ENCODE measurements at regions not wholly inside any gene's neighbourhood (a gene's known extent, or its start where the extent isn't known, plus 50 kb on each side); places are given as distances from the start of the nearest gene placed in this dataset.

DNA sequence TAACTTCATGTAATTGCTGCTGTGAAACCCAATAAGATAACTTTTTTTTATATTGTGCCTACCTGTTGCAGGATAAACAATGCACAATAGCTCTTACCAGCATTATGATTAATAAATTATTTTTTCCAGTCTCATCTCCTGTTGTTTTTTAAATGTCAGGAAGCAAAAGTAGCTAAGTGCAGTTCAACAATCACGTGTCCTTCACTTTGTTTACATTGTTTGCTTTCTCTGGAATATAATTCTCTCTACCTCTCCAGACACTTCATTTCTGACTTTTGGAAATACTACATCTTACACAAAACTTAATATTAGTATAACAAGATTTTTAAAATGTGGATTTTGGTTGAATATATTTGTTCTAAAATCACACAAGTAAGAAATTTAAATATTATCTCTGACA, 1359.4 kb downstream of the SLITRK1 start:
- intact Hi-C loops (cut with micrococcal nuclease) = no loop called here
- H3K27me3 ChIP-seq (replicated peaks in 1 of 4; ENCODE audit: control extremely low read depth in 1 of 4, control insufficient read depth in 3 of 4, insufficient read depth in 4 of 4, low read length in 3 of 4) = no peaks in the 10 kb centered on the region
- ATAC-seq (ENCODE audit: low read depth) = no peak
- H3K27ac ChIP-seq (ENCODE audit: low read length in 2 of 2) = no peak overlapping the region
- H3K36me3 ChIP-seq (replicated peaks in 1 of 2; ENCODE audit: control extremely low read depth in 1 of 2, control insufficient read depth in 1 of 2, extremely low read depth in 1 of 2, insufficient read depth in 2 of 2, low read length in 1 of 2) = no peaks in the 10 kb centered on the region
- Mint-ChIP-seq H3K4me1 (no peaks in the 10 kb centered on the region), H3K9me3 (ENCODE audit: insufficient read depth) (no peaks in the 10 kb centered on the region), H3K27ac (no peak overlapping the region), H3K27me3 (no peaks in the 10 kb centered on the region), H3K4me3 (no peak overlapping the region)
- no peak overlapping the region for H3K4me2 ChIP-seq (replicated peaks; ENCODE audit: low read depth, low read length, poor library complexity, severe bottlenecking)
- no peak for TF ChIP-seq CTCF (IDR thresholded peaks at IDR 0.05)
- TF ChIP-seq EZH2 (IDR thresholded peaks at IDR 0.05; ENCODE audit: borderline replicate concordance, insufficient read depth, low read depth, low read length, poor library complexity, severe bottlenecking) = no peak
- no peaks in the 10 kb centered on the region for H3K4me1 ChIP-seq (ENCODE audit: control insufficient read depth in 2 of 2, insufficient read depth in 2 of 2, low read length in 2 of 2)
- ChIA-PET POLR2A (no interaction called here), CTCF (no interaction called here)
- no CpG with 5 or more reads among the region's 1 CpG for WGBS (ENCODE audit: insufficient coverage)
- H3K4me3 ChIP-seq (ENCODE audit: control extremely low read depth in 1 of 5, extremely low read depth in 1 of 5, insufficient read depth in 1 of 5, low read depth in 2 of 5, low read length in 4 of 5) = no peak overlapping the region
- H2AFZ ChIP-seq (ENCODE audit: insufficient read depth, low read depth, low read length, poor library complexity, severe bottlenecking) = no peak overlapping the region
- no peaks in the 10 kb centered on the region for H3K79me2 ChIP-seq (ENCODE audit: control insufficient read depth, insufficient read depth, low read length)
- H4K20me1 ChIP-seq (ENCODE audit: control insufficient read depth, insufficient read depth, low read length, poor library complexity, severe bottlenecking) = no peaks in the 10 kb centered on the region
- H3K9me3 ChIP-seq (ENCODE audit: control extremely low read depth in 1 of 3, control insufficient read depth in 2 of 3, insufficient read depth in 1 of 3, low read length in 2 of 3) = no peaks in the 10 kb centered on the region
- DNase-seq = no peak
- no peak overlapping the region for H3K9ac ChIP-seq (ENCODE audit: low read length)

GRCh38 chr13:82506805-82507414, 1375.4 kb downstream of the SLITRK1 start:
- ATAC-seq (ENCODE audit: low read depth) (no peak), DNase-seq (no peak)
- H3K9me3 ChIP-seq (ENCODE audit: control extremely low read depth in 1 of 3, control insufficient read depth in 2 of 3, insufficient read depth in 1 of 3, low read length in 2 of 3) = peaks cover 2 to 3% (median 2%) of the 10 kb centered on the region in 3 donors
- no peaks in the 10 kb centered on the region for H3K27me3 ChIP-seq (replicated peaks in 1 of 4; ENCODE audit: control extremely low read depth in 1 of 4, control insufficient read depth in 3 of 4, insufficient read depth in 4 of 4, low read length in 3 of 4)
- H3K4me3 ChIP-seq (ENCODE audit: control extremely low read depth in 1 of 5, extremely low read depth in 1 of 5, insufficient read depth in 1 of 5, low read depth in 2 of 5, low read length in 4 of 5) = no peak overlapping the region
- no CpG with 5 or more reads among the region's 1 CpG for WGBS (ENCODE audit: insufficient coverage)
- no peak overlapping the region for H3K4me2 ChIP-seq (replicated peaks; ENCODE audit: low read depth, low read length, poor library complexity, severe bottlenecking)
- ChIA-PET CTCF (no interaction called here), POLR2A (no interaction called here)
- Mint-ChIP-seq H3K9me3 (ENCODE audit: insufficient read depth) (peaks cover 5% of the 10 kb centered on the region), H3K27me3 (no peaks in the 10 kb centered on the region), H3K4me3 (no peak overlapping the region), H3K27ac (no peak overlapping the region), H3K4me1 (no peaks in the 10 kb centered on the region)
- H4K20me1 ChIP-seq (ENCODE audit: control insufficient read depth, insufficient read depth, low read length, poor library complexity, severe bottlenecking) = no peaks in the 10 kb centered on the region
- no peaks in the 10 kb centered on the region for H3K4me1 ChIP-seq (ENCODE audit: control insufficient read depth in 2 of 2, insufficient read depth in 2 of 2, low read length in 2 of 2)
- no peaks in the 10 kb centered on the region for H3K36me3 ChIP-seq (replicated peaks in 1 of 2; ENCODE audit: control extremely low read depth in 1 of 2, control insufficient read depth in 1 of 2, extremely low read depth in 1 of 2, insufficient read depth in 2 of 2, low read length in 1 of 2)
- no peak overlapping the region for H2AFZ ChIP-seq (ENCODE audit: insufficient read depth, low read depth, low read length, poor library complexity, severe bottlenecking)
- no peaks in the 10 kb centered on the region for H3K79me2 ChIP-seq (ENCODE audit: control insufficient read depth, insufficient read depth, low read length)
- intact Hi-C loops (cut with micrococcal nuclease) = no loop called here
- TF ChIP-seq CTCF (IDR thresholded peaks at IDR 0.05) = no peak
- TF ChIP-seq EZH2 (IDR thresholded peaks at IDR 0.05; ENCODE audit: borderline replicate concordance, insufficient read depth, low read depth, low read length, poor library complexity, severe bottlenecking) = no peak
- H3K9ac ChIP-seq (ENCODE audit: low read length) = no peak overlapping the region
- no peak overlapping the region for H3K27ac ChIP-seq (ENCODE audit: low read length in 2 of 2)
